Panc1 (cell line): ENCODE measurements at regions not wholly inside any gene's neighbourhood (a gene's known extent, or its start where the extent isn't known, plus 50 kb on each side); places are given as distances from the start of the nearest gene placed in this dataset.

ENCODE experiments used
- ATAC-seq: fragments of 200-7000 bp; cut with Tn5 transposase; 2 replicates; pipeline ENCODE4 v1.9.1; 2020; ENCODE audit warnings: mild to moderate bottlenecking, moderate library complexity
- BruUV-seq: library from RNA; stranded (reverse); fragments of 400-500 nt; replicated peaks from 2 replicates; lab custom pipeline; 2021; lab: Mats Ljungman, UMichigan
- CTCF ChIA-PET: fragments of 300-600 bp; sonication (Branson Sonifier 250); formaldehyde crosslinking; loops from one replicate; lab custom pipeline; 2022; ENCODE audit warnings: antibody characterized with exemption; lab: Charles Lee
- POLR2A ChIA-PET: fragments of 300-600 bp; sonication (Branson Sonifier 250); formaldehyde crosslinking; loops from one replicate; lab custom pipeline; 2022; ENCODE audit warnings: antibody characterized with exemption; lab: Charles Lee
- DNase-seq: peaks from one replicate; pipeline ENCODE4 v3.0.0-alpha.2; 2010; ENCODE audit warnings: low read depth, low spot score
- H3K27ac ChIP-seq: 2 replicates; pipeline ENCODE4 v1.5.1; 2011; ENCODE audit warnings: mild to moderate bottlenecking, low read length, inconsistent platforms
- H3K27me3 ChIP-seq: fragments of 200-500 bp; sonication (Bioruptor generic); 2 replicates; pipeline ENCODE4 v1.6.0; 2014; ENCODE audit warnings: low read length, inconsistent platforms; ENCODE audit not compliant: control insufficient read depth, insufficient read depth
- H3K36me3 ChIP-seq: fragments of 200-500 bp; sonication (Bioruptor generic); 2 replicates; pipeline ENCODE4 v1.5.1; 2014; ENCODE audit warnings: inconsistent platforms, mild to moderate bottlenecking, low read length, moderate library complexity; ENCODE audit not compliant: control insufficient read depth, insufficient read depth
- H3K4me1 ChIP-seq: 2 replicates; pipeline ENCODE4 v1.5.1; 2011; ENCODE audit warnings: inconsistent platforms, mild to moderate bottlenecking, low read length, moderate library complexity; ENCODE audit not compliant: control insufficient read depth, insufficient read depth
- H3K4me3 ChIP-seq, 2 experiments: 2 replicates each; pipeline ENCODE4 v1.5.1; 2011 to 2012; ENCODE audit warnings: low read depth in 2 of 2, low read length in 2 of 2, mild to moderate bottlenecking in 2 of 2, inconsistent platforms in 1 of 2, moderate library complexity in 1 of 2
- H3K9me3 ChIP-seq: fragments of 200-500 bp; sonication (Bioruptor generic); 2 replicates; pipeline ENCODE4 v1.5.1; 2014; ENCODE audit warnings: low read depth, mild to moderate bottlenecking, inconsistent platforms, low read length, moderate library complexity; ENCODE audit not compliant: control insufficient read depth, insufficient read depth
- POLR2AphosphoS5 ChIP-seq: IDR thresholded peaks from 2 replicates; pipeline ENCODE4 v1.6.1; 2012; ENCODE audit warnings: mild to moderate bottlenecking, low read depth, low read length, moderate library complexity
- SIN3A ChIP-seq: IDR thresholded peaks from 2 replicates; pipeline ENCODE4 v1.6.1; 2012; ENCODE audit warnings: low read depth, mild to moderate bottlenecking, low read length, moderate library complexity, borderline replicate concordance; ENCODE audit not compliant: insufficient read depth
- TCF7L2 ChIP-seq: IDR thresholded peaks from 2 replicates; pipeline ENCODE4 v1.6.1; 2011; ENCODE audit warnings: mild to moderate bottlenecking, low read depth, low read length, inconsistent platforms
- in situ Hi-C: cut with HindIII; loops from 2 replicates; pipeline ENCODE4 v1.10.0; 2016; ENCODE audit warnings: low sequenced_read_pairs, low pct_unique_long_range_greater_than_20kb
- intact Hi-C: fragments of 100-400 bp; cut with micrococcal nuclease; formaldehyde crosslinking; loops from one replicate; pipeline ENCODE4 v1.10.0; 2022; ENCODE audit not compliant: unreplicated experiment
- TF ChIP-seq, protein P1 (sequence below): fragments of 450-650 bp; IDR thresholded peaks from 2 replicates; pipeline ENCODE4 v1.5.1; 2017; ENCODE audit warnings: mild to moderate bottlenecking
- TF ChIP-seq, protein P2 (sequence below), 2 experiments: IDR thresholded peaks; 2 replicates each; pipeline ENCODE4 v1.6.1; 2011 to 2012; ENCODE audit warnings: low read depth in 2 of 2, control low read depth in 1 of 2, low read length in 1 of 2, mild to moderate bottlenecking in 1 of 2, moderate library complexity in 1 of 2; ENCODE audit not compliant: insufficient read depth in 1 of 2

DNA sequence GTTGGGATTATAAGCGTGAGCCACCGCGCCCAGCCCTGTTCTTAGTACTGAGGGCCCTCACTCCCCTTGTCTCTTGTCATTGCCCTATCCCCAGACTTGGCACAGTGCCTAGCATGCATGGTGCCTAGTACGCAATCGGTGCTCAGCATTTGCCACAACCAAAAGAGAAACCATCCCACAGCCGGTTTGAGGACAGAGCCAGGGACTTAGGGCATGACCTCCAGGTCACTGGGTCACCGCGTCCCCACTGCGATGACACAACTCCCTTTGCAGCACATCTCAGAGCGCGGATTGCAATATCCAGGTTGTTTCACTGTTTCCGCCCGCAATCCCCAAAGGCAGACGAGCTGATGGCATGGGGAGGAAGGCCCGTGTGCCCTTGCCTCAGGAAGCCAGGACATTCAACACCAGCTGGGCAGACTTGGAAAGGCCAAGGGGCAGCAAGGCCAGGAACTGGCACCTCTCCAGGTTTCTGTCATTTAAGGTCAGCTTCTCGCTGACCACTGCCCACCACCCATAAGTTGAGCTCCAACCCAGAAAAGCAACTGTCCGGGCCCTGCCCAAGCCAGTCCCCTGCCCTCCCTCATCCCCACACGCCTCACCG, 274.5 kb downstream of the MRTFB start:
- no peak overlapping the region for H3K27ac ChIP-seq
- POLR2A ChIA-PET: no interaction called here
- no peaks in the 10 kb centered on the region for H3K9me3 ChIP-seq

DNA sequence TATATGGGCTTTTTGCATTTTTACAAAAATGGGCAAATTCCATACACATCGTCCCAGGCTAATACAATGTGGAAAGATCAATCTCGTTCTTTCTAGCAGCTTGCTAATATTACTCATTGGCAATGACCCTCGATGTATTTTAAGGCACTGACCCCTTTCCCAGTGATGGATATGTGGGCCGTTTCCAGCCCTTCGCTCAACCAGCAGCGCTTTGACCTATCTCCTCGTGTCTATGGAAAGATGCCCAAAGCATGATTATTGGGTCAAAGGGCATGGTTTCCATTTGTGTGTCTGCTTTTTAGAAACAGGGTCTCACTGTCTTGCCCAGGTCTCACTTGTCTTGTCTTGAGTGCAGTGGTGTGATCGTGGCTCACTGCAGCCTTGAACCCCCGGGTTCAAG, 273.8 kb downstream of the MRTFB start:
- intact Hi-C loops (no loop called here), in situ Hi-C loops (no loop called here)
- POLR2A ChIA-PET: no interaction called here
- no TSS peak for BruUV-seq
- TF ChIP-seq POLR2AphosphoS5: no peak
- TF ChIP-seq, protein P1, sequence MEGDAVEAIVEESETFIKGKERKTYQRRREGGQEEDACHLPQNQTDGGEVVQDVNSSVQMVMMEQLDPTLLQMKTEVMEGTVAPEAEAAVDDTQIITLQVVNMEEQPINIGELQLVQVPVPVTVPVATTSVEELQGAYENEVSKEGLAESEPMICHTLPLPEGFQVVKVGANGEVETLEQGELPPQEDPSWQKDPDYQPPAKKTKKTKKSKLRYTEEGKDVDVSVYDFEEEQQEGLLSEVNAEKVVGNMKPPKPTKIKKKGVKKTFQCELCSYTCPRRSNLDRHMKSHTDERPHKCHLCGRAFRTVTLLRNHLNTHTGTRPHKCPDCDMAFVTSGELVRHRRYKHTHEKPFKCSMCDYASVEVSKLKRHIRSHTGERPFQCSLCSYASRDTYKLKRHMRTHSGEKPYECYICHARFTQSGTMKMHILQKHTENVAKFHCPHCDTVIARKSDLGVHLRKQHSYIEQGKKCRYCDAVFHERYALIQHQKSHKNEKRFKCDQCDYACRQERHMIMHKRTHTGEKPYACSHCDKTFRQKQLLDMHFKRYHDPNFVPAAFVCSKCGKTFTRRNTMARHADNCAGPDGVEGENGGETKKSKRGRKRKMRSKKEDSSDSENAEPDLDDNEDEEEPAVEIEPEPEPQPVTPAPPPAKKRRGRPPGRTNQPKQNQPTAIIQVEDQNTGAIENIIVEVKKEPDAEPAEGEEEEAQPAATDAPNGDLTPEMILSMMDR: no peak
- TF ChIP-seq SIN3A: no peak
- TF ChIP-seq, protein P2, sequence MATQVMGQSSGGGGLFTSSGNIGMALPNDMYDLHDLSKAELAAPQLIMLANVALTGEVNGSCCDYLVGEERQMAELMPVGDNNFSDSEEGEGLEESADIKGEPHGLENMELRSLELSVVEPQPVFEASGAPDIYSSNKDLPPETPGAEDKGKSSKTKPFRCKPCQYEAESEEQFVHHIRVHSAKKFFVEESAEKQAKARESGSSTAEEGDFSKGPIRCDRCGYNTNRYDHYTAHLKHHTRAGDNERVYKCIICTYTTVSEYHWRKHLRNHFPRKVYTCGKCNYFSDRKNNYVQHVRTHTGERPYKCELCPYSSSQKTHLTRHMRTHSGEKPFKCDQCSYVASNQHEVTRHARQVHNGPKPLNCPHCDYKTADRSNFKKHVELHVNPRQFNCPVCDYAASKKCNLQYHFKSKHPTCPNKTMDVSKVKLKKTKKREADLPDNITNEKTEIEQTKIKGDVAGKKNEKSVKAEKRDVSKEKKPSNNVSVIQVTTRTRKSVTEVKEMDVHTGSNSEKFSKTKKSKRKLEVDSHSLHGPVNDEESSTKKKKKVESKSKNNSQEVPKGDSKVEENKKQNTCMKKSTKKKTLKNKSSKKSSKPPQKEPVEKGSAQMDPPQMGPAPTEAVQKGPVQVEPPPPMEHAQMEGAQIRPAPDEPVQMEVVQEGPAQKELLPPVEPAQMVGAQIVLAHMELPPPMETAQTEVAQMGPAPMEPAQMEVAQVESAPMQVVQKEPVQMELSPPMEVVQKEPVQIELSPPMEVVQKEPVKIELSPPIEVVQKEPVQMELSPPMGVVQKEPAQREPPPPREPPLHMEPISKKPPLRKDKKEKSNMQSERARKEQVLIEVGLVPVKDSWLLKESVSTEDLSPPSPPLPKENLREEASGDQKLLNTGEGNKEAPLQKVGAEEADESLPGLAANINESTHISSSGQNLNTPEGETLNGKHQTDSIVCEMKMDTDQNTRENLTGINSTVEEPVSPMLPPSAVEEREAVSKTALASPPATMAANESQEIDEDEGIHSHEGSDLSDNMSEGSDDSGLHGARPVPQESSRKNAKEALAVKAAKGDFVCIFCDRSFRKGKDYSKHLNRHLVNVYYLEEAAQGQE (IDR thresholded peaks at IDR 0.05; ENCODE audit: insufficient read depth in 1 of 2, low read depth in 2 of 2, low read length in 1 of 2): no peak
- TF ChIP-seq TCF7L2: no peak
- ATAC-seq: no peak
- CTCF ChIA-PET: no interaction called here
- Histone ChIP-seq H3K27me3 (no peaks in the 10 kb centered on the region), H3K9me3 (no peaks in the 10 kb centered on the region), H3K36me3 (no peaks in the 10 kb centered on the region), H3K4me1 (no peaks in the 10 kb centered on the region), H3K4me3 (no peak overlapping the region), H3K27ac (no peak overlapping the region)
- DNase-seq: no peak

More for the DNA sequence above, 274.5 kb downstream of the MRTFB start:
- in situ Hi-C loops (no loop called here), intact Hi-C loops (no loop called here)
- TF ChIP-seq TCF7L2 (no peak), POLR2AphosphoS5 (no peak), SIN3A (no peak)
- TF ChIP-seq, protein P2 (IDR thresholded peaks at IDR 0.05; ENCODE audit: insufficient read depth in 1 of 2, low read depth in 2 of 2, low read length in 1 of 2): no peak
- TF ChIP-seq, protein P1: no peak
- no TSS peak for BruUV-seq
- Histone ChIP-seq H3K36me3 (no peaks in the 10 kb centered on the region), H3K4me1 (no peaks in the 10 kb centered on the region), H3K4me3 (no peak overlapping the region), H3K27me3 (no peaks in the 10 kb centered on the region)
- CTCF ChIA-PET: interaction anchor here (0.6 kb wide), 1 partner anchor 32 kb away, joined by 6 read pairs; no protein-coding TSS in a partner anchor
- DNase-seq (no peak), ATAC-seq (no peak)
